WTC11 (cell line): ENCODE measurements at regions not wholly inside any gene's neighbourhood (a gene's known extent, or its start where the extent isn't known, plus 50 kb on each side); places are given as distances from the start of the nearest gene placed in this dataset.

Experiments used
- ATAC-seq: fragments of 200-7000 bp; cut with Tn5 transposase; 2 replicates; pipeline ENCODE4 v1.10.0; 2021; ENCODE audit warnings: mild to moderate bottlenecking, moderate library complexity
- CTCF ChIA-PET: fragments of 300-600 bp; sonication (Branson Sonifier 250); formaldehyde crosslinking; loops from one replicate; lab custom pipeline; 2021; ENCODE audit warnings: antibody characterized with exemption; lab: Charles Lee
- POLR2A ChIA-PET: fragments of 350-600 bp; sonication (Branson Sonifier 250); formaldehyde crosslinking; loops from one replicate; lab custom pipeline; 2021; ENCODE audit warnings: antibody characterized with exemption; lab: Charles Lee
- DNase-seq: peaks from one replicate; pipeline ENCODE4 v3.0.0; 2021; ENCODE audit warnings: low spot score
- H3K27ac Mint-ChIP-seq: 2 replicates; pipeline ENCODE4 v1.8.0; 2021; ENCODE audit warnings: mixed read lengths
- H3K27me3 Mint-ChIP-seq: 2 replicates; pipeline ENCODE4 v1.8.0; 2021; ENCODE audit warnings: low read depth, mild to moderate bottlenecking, moderate library complexity, mixed read lengths
- H3K36me3 Mint-ChIP-seq: 2 replicates; pipeline ENCODE4 v1.8.0; 2021; ENCODE audit warnings: mixed read lengths
- H3K4me1 Mint-ChIP-seq: 2 replicates; pipeline ENCODE4 v1.8.0; 2022; ENCODE audit warnings: mixed read lengths
- H3K4me3 Mint-ChIP-seq: 2 replicates; pipeline ENCODE4 v1.8.0; 2021; ENCODE audit warnings: mild to moderate bottlenecking, moderate library complexity, mixed read lengths
- H3K9me3 Mint-ChIP-seq: 2 replicates; pipeline ENCODE4 v1.8.0; 2021; ENCODE audit warnings: mixed read lengths
- ARID4B ChIP-seq: sonication (generic); formaldehyde crosslinking; IDR thresholded peaks from 2 replicates; pipeline ENCODE4 v1.8.0; 2023; ENCODE audit warnings: missing genetic modification reagents, mild to moderate bottlenecking, borderline replicate concordance
- ATF1 ChIP-seq: sonication (generic); formaldehyde crosslinking; IDR thresholded peaks from 2 replicates; pipeline ENCODE4 v1.8.1; 2023; ENCODE audit warnings: mild to moderate bottlenecking, moderate library complexity, missing genetic modification reagents
- CBFB ChIP-seq: sonication (generic); formaldehyde crosslinking; IDR thresholded peaks from 2 replicates; pipeline ENCODE4 v1.8.1; 2022; ENCODE audit warnings: mild to moderate bottlenecking, low read depth, missing genetic modification reagents
- E2F5 ChIP-seq: sonication (generic); formaldehyde crosslinking; IDR thresholded peaks from 2 replicates; pipeline ENCODE4 v1.8.1; 2022; ENCODE audit warnings: mild to moderate bottlenecking, moderate library complexity, missing genetic modification reagents
- ETV6 ChIP-seq: sonication (generic); formaldehyde crosslinking; IDR thresholded peaks from 2 replicates; pipeline ENCODE4 v1.8.1; 2022; ENCODE audit warnings: mild to moderate bottlenecking, missing genetic modification reagents
- FOXK1 ChIP-seq: sonication (generic); formaldehyde crosslinking; IDR thresholded peaks from 2 replicates; pipeline ENCODE4 v1.8.0; 2022; ENCODE audit warnings: mild to moderate bottlenecking, moderate library complexity, missing genetic modification reagents
- JUN ChIP-seq: sonication (generic); formaldehyde crosslinking; IDR thresholded peaks from 2 replicates; pipeline ENCODE4 v1.8.0; 2023; ENCODE audit warnings: mild to moderate bottlenecking, missing genetic modification reagents
- NFATC4 ChIP-seq: fragments of 250-450 bp; sonication (Bioruptor Pico); IDR thresholded peaks from 2 replicates; pipeline ENCODE4 v1.9.0; 2021; ENCODE audit warnings: mild to moderate bottlenecking
- NR2C2 ChIP-seq: sonication (generic); formaldehyde crosslinking; IDR thresholded peaks from 2 replicates; pipeline ENCODE4 v1.8.0; 2022; ENCODE audit warnings: mild to moderate bottlenecking, missing genetic modification reagents
- NR3C1 ChIP-seq: sonication (generic); formaldehyde crosslinking; conservative IDR thresholded peaks from 2 replicates; pipeline ENCODE4 v1.8.1; 2023; ENCODE audit warnings: low read depth, mild to moderate bottlenecking, missing genetic modification reagents
- PRRX2 ChIP-seq: fragments of 250-450 bp; sonication (Bioruptor Pico); IDR thresholded peaks from 2 replicates; pipeline ENCODE4 v1.8.0; 2021; ENCODE audit warnings: mild to moderate bottlenecking
- SMAD4 ChIP-seq: sonication (generic); formaldehyde crosslinking; IDR thresholded peaks from 2 replicates; pipeline ENCODE4 v1.8.0; 2022; ENCODE audit warnings: mild to moderate bottlenecking, missing genetic modification reagents
- SOX15 ChIP-seq: fragments of 250-450 bp; sonication (Bioruptor Pico); IDR thresholded peaks from 2 replicates; pipeline ENCODE4 v1.9.0; 2021; ENCODE audit warnings: mild to moderate bottlenecking
- TEAD1 ChIP-seq: sonication (generic); formaldehyde crosslinking; IDR thresholded peaks from 2 replicates; pipeline ENCODE4 v1.8.0; 2022; ENCODE audit warnings: mild to moderate bottlenecking, missing genetic modification reagents
- TP53 ChIP-seq: sonication (generic); formaldehyde crosslinking; IDR thresholded peaks from 2 replicates; pipeline ENCODE4 v1.8.1; 2023; ENCODE audit warnings: mild to moderate bottlenecking, missing genetic modification reagents
- ZBTB43 ChIP-seq: sonication (generic); formaldehyde crosslinking; IDR thresholded peaks from 2 replicates; pipeline ENCODE4 v1.8.1; 2023; ENCODE audit warnings: mild to moderate bottlenecking, missing genetic modification reagents
- ZMAT4 ChIP-seq: fragments of 250-450 bp; sonication (Bioruptor Pico); IDR thresholded peaks from 2 replicates; pipeline ENCODE4 v1.9.0; 2021; ENCODE audit warnings: mild to moderate bottlenecking
- ZNF263 ChIP-seq: sonication (generic); formaldehyde crosslinking; IDR thresholded peaks from 2 replicates; pipeline ENCODE4 v1.8.1; 2022; ENCODE audit warnings: low read depth, mild to moderate bottlenecking, moderate library complexity, missing genetic modification reagents
- ZNF423 ChIP-seq: fragments of 250-450 bp; sonication (Bioruptor Pico); IDR thresholded peaks from 2 replicates; pipeline ENCODE4 v2.1.2; 2022; ENCODE audit warnings: mild to moderate bottlenecking, moderate library complexity
- ZNF532 ChIP-seq: fragments of 250-450 bp; sonication (Bioruptor Pico); IDR thresholded peaks from 2 replicates; pipeline ENCODE4 v1.9.0; 2021; ENCODE audit warnings: mild to moderate bottlenecking, borderline replicate concordance
- ZSCAN18 ChIP-seq: fragments of 250-450 bp; sonication (Bioruptor Pico); IDR thresholded peaks from 2 replicates; pipeline ENCODE4 v2.1.2; 2022; ENCODE audit warnings: mild to moderate bottlenecking, moderate library complexity

GRCh38 chr13:103224804-103225203, 158.6 kb upstream of the SLC10A2 start:
- peaks cover 8% of the 10 kb centered on the region; the same call in 1 of the 2 replicates for H3K9me3 Mint-ChIP-seq
- ChIA-PET POLR2A (no interaction called here), CTCF (no interaction called here)
- no peak overlapping the region for H3K27ac Mint-ChIP-seq
- DNase-seq, result no peak
- peaks cover 6% of the 10 kb centered on the region; the same call in 1 of the 2 replicates for H3K4me1 Mint-ChIP-seq
- H3K4me3 Mint-ChIP-seq, result no peak overlapping the region
- ATAC-seq, result no peak
- no peaks in the 10 kb centered on the region for H3K27me3 Mint-ChIP-seq
- TF ChIP-seq ARID4B (CRISPR knock-in tag), result no peak
- no peaks in the 10 kb centered on the region for H3K36me3 Mint-ChIP-seq

GRCh38 chr13:103222683-103223082, 156.5 kb upstream of the SLC10A2 start:
- TF ChIP-seq ZNF423 (CRISPR knock-in tag) (no peak), JUN (CRISPR knock-in tag) (no peak), TEAD1 (CRISPR knock-in tag) (no peak), TP53 (CRISPR knock-in tag) (no peak), CBFB (no peak), ZSCAN18 (no peak), NFATC4 (CRISPR knock-in tag) (no peak), NR2C2 (CRISPR knock-in tag) (no peak), ZNF263 (CRISPR knock-in tag) (no peak), SOX15 (no peak), ETV6 (CRISPR knock-in tag) (no peak), NR3C1 (CRISPR knock-in tag) (no peak), FOXK1 (CRISPR knock-in tag) (no peak), SMAD4 (CRISPR knock-in tag) (no peak), PRRX2 (CRISPR knock-in tag) (no peak), E2F5 (no peak), ZNF532 (CRISPR knock-in tag) (no peak), ATF1 (CRISPR knock-in tag) (no peak), ZMAT4 (no peak), ZBTB43 (CRISPR knock-in tag) (no peak)
- TF ChIP-seq, all 79 proteins: peak for 0
- ChIA-PET CTCF (no interaction called here), POLR2A (no interaction called here)
- DNase-seq (no peak), ATAC-seq (no peak)
- Mint-ChIP-seq H3K36me3 (no peaks in the 10 kb centered on the region), H3K27ac (no peak overlapping the region), H3K4me1 (no peaks in the 10 kb centered on the region), H3K27me3 (no peaks in the 10 kb centered on the region), H3K4me3 (no peak overlapping the region), H3K9me3 (no peaks in the 10 kb centered on the region; the same call in 1 of the 2 replicates)
